ENCODE measurements at regions not wholly inside any gene's neighbourhood (a gene's known extent, or its start where the extent isn't known, plus 50 kb on each side); places are given as distances from the start of the nearest gene placed in this dataset.
A peak's percentile ranks its signal among the peaks of the same experiment; 100 is the strongest.

GRCh38 chr3:197454014-197454413, 101.8 kb downstream of the BDH1 start:
- TF ChIP-seq, protein P1, sequence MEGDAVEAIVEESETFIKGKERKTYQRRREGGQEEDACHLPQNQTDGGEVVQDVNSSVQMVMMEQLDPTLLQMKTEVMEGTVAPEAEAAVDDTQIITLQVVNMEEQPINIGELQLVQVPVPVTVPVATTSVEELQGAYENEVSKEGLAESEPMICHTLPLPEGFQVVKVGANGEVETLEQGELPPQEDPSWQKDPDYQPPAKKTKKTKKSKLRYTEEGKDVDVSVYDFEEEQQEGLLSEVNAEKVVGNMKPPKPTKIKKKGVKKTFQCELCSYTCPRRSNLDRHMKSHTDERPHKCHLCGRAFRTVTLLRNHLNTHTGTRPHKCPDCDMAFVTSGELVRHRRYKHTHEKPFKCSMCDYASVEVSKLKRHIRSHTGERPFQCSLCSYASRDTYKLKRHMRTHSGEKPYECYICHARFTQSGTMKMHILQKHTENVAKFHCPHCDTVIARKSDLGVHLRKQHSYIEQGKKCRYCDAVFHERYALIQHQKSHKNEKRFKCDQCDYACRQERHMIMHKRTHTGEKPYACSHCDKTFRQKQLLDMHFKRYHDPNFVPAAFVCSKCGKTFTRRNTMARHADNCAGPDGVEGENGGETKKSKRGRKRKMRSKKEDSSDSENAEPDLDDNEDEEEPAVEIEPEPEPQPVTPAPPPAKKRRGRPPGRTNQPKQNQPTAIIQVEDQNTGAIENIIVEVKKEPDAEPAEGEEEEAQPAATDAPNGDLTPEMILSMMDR (IDR thresholded peaks at IDR 0.05): peak; percentile 27
- no peak for TF ChIP-seq EZH2 (IDR thresholded peaks at IDR 0.05)
- TF ChIP-seq EZH2phosphoT487 (IDR thresholded peaks at IDR 0.05): no peak

Data from neural progenitor cell (in vitro differentiated cells).